Duodenal mucosa (tissue), 2 donors: ENCODE measurements at regions not wholly inside any gene's neighbourhood (a gene's known extent, or its start where the extent isn't known, plus 50 kb on each side); places are given as distances from the start of the nearest gene placed in this dataset.
A peak's percentile ranks its signal among the peaks of the same experiment; 100 is the strongest.

ENCODE experiments used
- H3K27ac ChIP-seq: one replicate; pipeline ENCODE4 v1.7.0; 2013; ENCODE audit warnings: low read depth, low read length
- H3K27me3 ChIP-seq, 2 donors: one replicate each; pipeline ENCODE4 v1.7.0; 2013; ENCODE audit warnings: low read length in 2 of 2, control low read depth in 1 of 2; ENCODE audit not compliant: insufficient read depth in 2 of 2, control insufficient read depth in 1 of 2
- H3K36me3 ChIP-seq, 2 donors: one replicate each; pipeline ENCODE4 v1.7.0; 2013; ENCODE audit warnings: low read length in 2 of 2, control low read depth in 1 of 2; ENCODE audit not compliant: insufficient read depth in 2 of 2, control insufficient read depth in 1 of 2
- H3K4me1 ChIP-seq, 2 donors: one replicate each; pipeline ENCODE4 v1.7.0; 2013; ENCODE audit warnings: low read length in 2 of 2, control low read depth in 1 of 2; ENCODE audit not compliant: insufficient read depth in 2 of 2, control insufficient read depth in 1 of 2
- H3K4me3 ChIP-seq, 2 donors: one replicate each; pipeline ENCODE4 v1.7.0; 2013; ENCODE audit warnings: low read length in 2 of 2, low read depth in 1 of 2
- H3K9ac ChIP-seq, 2 donors: one replicate each; pipeline ENCODE4 v1.7.0; 2013; ENCODE audit warnings: low read length in 2 of 2, low read depth in 1 of 2
- H3K9me3 ChIP-seq, 2 donors: one replicate each; pipeline ENCODE4 v1.7.0; 2013; ENCODE audit warnings: low read length in 2 of 2, control low read depth in 1 of 2; ENCODE audit not compliant: control insufficient read depth in 1 of 2

DNA sequence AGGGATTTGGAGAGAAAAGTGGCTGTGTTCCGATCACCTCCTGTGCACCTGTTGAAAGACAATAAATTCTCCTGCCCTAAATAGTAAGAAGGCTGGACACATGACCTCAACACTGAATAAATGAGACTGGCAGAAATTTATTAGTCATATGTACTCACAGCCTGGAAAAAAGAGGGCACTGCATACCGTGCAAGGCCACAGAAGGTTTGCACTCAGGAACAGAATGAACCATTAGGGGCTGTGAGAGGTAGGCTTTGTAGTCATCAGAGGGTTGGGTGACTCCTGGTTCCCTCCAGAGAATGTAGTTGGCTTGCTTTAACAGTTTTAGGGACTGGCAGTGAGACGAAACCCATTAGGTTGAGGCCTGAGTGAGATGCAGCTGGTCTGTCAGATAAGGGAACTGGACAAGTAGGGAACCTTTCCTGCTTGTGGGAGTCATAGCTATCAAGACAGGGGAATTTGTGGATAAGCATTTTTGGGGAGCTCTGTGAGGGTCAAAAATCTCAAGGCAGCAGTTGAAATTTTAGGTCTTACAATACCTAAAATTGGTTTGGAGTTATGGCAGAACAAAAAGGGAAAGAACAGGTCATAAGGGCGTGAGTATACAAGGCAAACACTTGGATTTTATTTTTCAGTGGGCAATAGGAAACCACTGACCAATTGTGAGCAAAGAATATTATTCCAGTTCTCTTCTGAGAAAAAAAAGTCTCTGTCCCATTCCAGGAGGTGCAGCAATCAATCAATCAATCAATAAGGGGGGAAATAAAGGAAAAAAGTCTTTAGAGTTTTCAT lies 67.9 kb upstream of the BTN3A2 start:
- Histone ChIP-seq H3K27me3 (peaks cover 0 to 4% of the 10 kb centered on the region in 2 donors), H3K27ac (no peak overlapping the region), H3K36me3 (no peaks in the 10 kb centered on the region), H3K4me3 (no peak overlapping the region), H3K9ac (no peak overlapping the region), H3K4me1 (peaks cover 8 to 18% of the 10 kb centered on the region in 2 donors), H3K9me3 (no peaks in the 10 kb centered on the region)

DNA sequence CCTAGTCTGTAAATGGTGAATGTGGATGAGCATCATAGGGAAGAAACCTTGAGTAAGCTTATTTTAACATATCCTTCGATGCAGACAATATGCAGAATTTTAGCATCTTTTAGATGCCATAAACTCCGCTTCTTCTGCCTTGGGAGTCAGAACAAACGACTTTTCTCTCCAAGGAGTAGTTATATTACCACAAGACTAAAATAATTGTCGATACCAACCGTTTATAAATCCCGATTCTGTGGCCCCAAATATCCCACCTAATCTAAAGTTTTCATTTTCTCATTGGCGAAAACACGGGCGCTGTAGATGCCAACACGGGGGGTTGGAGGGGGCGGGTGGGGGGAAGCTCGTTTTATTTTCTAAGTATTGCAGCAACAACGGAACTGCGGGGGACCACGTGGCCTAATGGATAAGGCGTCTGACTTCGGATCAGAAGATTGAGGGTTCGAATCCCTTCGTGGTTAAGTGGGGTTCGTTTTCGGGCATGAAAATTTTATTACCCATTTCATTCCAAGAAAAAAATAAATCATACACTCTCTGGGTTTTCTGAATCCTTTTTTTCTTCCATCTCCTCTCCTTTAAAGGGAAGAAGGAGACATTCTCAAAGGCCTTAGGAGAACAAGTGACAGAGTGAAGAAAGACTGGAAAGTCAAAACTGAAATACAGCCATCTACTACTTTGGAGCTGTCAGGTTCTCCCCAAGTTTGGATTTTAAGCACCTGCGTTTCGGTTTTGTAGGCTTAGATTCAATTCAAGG lies 65.5 kb upstream of the BTN3A2 start:
- H3K36me3 ChIP-seq = no peaks in the 10 kb centered on the region
- H3K9ac ChIP-seq = no peak overlapping the region
- H3K27me3 ChIP-seq = peaks cover 0 to 4% of the 10 kb centered on the region in 2 donors
- H3K9me3 ChIP-seq = no peaks in the 10 kb centered on the region
- peaks cover 8 to 18% of the 10 kb centered on the region in 2 donors for H3K4me1 ChIP-seq
- H3K4me3 ChIP-seq = no peak overlapping the region
- no peak overlapping the region for H3K27ac ChIP-seq

DNA sequence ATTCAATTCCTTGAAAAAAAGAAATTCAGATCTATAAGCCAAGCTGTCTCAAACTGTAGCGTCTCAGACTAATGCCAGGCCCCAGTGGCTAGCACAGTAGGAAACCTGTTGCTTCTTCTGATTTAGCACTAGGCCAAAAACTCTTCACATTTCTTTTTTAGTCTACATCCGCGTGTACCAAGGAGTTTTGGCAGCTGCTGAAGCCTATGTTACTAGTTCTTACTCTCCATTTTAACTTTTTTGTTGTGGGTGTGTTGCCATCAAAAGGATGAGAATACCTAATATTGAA lies 65.0 kb upstream of the BTN3A2 start:
- H3K4me3 ChIP-seq = no peak overlapping the region
- no peak overlapping the region for H3K27ac ChIP-seq
- H3K9ac ChIP-seq = no peak overlapping the region
- H3K9me3 ChIP-seq = no peaks in the 10 kb centered on the region
- H3K4me1 ChIP-seq = peaks cover 8 to 18% of the 10 kb centered on the region in 2 donors
- no peaks in the 10 kb centered on the region for H3K36me3 ChIP-seq
- peaks cover 0 to 4% of the 10 kb centered on the region in 2 donors for H3K27me3 ChIP-seq

DNA sequence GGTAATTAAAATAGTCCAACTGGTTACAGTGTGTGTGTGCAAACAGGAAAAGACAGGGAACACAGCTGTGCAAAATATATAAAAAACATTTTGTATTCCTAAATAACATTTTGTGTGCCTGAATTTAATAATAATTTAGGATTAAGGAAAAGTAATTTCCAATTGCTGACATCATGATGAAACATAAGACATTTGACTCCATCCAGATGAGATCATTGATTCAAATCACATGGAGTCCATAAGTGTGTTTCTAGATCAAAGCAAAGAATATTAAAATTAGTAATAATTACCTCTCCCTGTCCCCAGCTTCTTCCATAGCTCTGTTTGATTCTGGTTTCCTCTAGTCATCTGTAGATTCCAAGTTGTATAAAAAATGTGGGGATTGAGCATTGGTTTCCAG lies 64.6 kb upstream of the BTN3A2 start:
- Histone ChIP-seq H3K4me3 (no peak overlapping the region), H3K4me1 (peaks cover 8 to 15% of the 10 kb centered on the region in 2 donors), H3K9ac (no peak overlapping the region), H3K9me3 (no peaks in the 10 kb centered on the region), H3K27me3 (peaks cover 0 to 4% of the 10 kb centered on the region in 2 donors), H3K36me3 (no peaks in the 10 kb centered on the region), H3K27ac (no peak overlapping the region)

DNA sequence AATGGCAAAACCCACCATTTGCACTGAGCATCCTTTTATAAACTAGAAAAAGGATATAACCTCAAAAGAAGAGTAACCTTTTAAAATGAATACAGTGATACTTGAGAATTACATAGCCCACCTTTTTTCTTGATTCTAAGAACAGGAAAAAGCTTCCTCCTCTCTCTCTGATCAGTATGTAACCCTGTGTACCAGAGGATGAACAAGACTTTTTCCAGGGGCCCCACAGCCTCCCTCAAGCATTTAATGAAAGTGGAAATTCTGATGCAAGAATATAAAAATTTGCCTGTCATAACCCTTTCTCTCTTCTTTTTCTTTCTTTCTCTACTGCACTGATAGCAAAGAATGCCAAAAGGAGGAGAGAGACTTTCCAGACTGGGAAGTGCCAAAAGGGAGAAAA lies 64.2 kb upstream of the BTN3A2 start:
- Histone ChIP-seq H3K9ac (no peak overlapping the region), H3K9me3 (no peaks in the 10 kb centered on the region), H3K4me3 (no peak overlapping the region), H3K27ac (no peak overlapping the region), H3K4me1 (peaks cover 7 to 10% of the 10 kb centered on the region in 2 donors), H3K27me3 (peaks cover 0 to 4% of the 10 kb centered on the region in 2 donors), H3K36me3 (no peaks in the 10 kb centered on the region)

DNA sequence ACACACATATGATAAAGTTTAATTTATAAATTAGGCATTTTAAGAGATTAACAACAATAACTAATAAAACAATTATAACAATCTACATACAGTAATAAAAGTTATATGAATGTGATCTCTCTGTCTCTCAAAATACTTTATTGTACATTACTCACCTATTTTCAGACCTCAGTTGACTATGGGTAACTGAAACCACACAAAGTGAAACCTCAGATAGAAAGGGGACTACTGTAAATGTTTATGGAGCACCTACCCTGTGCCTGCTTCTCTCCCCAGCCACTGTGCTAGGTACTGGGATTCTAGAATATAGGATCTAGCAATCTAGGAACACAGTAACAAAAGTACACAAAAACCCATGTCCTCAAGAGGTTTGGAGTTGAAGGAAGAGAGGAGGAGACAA lies 63.4 kb upstream of the BTN3A2 start:
- Histone ChIP-seq H3K9ac (no peak overlapping the region), H3K9me3 (no peaks in the 10 kb centered on the region), H3K27me3 (peaks cover 0 to 4% of the 10 kb centered on the region in 2 donors), H3K36me3 (no peaks in the 10 kb centered on the region), H3K4me3 (no peak overlapping the region), H3K27ac (no peak overlapping the region), H3K4me1 (peaks cover 1 to 3% of the 10 kb centered on the region in 2 donors)

DNA sequence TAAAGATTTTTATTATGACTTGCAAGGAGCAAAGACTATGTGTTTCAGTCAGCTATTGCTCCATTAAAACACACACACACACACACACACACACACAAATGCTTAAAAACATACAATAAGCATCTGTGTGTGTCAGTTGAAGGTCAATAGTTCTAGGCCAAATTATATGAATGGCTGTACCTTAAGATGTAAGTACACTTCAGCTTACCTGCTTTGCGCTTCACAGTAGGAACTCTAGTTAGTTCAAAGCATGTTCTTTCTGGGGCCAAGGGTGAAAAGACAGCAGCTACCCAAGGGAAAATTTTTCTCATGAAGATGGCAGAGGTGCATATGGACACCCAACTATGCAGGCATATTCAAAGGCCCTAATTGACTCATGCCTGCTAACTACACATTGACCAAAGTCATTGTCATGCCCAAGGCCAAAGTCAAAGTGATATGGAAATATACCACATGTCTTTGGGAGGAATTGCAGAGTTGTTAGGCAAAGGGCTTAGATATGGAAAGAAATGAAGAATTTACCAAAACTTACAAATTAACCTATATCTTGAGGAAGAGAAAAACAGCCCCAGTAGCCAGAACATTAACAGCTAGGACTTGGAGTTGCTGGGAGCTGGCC lies 61.9 kb upstream of the BTN3A2 start:
- Histone ChIP-seq H3K27ac (no peak overlapping the region), H3K4me3 (no peak overlapping the region), H3K9me3 (no peaks in the 10 kb centered on the region), H3K4me1 (no peaks in the 10 kb centered on the region), H3K9ac (no peak overlapping the region), H3K36me3 (no peaks in the 10 kb centered on the region), H3K27me3 (peaks cover 0 to 4% of the 10 kb centered on the region in 2 donors)

DNA sequence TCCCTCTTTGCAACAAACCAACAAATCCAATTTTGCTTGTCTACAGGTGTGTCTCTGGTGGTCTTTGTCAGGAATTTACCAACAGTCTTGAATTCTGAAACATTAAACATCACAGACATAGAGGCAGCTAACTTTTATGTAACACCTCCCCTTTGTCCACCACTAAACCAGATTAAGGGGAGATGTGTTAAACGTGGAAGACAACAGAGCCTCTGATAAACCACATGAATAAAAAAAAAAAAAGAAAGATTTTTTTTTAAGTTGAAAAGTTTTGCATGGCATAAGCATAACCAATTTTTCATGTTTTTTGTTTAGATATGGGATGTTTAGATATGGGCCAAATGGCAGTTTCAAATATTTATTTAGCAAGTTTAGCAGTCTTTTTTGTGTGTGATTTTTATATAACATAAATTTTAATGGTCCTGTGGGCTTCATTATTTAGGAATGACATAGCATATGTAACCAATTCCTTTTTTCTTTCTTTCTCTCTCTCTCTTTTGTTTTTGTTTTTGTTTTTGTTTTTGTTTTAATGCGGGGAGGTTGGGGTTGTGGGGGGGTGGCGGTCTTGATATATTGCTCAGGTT lies 60.7 kb upstream of the BTN3A2 start:
- H3K27ac ChIP-seq = peak overlapping the region; percentile 11
- H3K9me3 ChIP-seq = no peaks in the 10 kb centered on the region
- no peak overlapping the region for H3K9ac ChIP-seq

DNA sequence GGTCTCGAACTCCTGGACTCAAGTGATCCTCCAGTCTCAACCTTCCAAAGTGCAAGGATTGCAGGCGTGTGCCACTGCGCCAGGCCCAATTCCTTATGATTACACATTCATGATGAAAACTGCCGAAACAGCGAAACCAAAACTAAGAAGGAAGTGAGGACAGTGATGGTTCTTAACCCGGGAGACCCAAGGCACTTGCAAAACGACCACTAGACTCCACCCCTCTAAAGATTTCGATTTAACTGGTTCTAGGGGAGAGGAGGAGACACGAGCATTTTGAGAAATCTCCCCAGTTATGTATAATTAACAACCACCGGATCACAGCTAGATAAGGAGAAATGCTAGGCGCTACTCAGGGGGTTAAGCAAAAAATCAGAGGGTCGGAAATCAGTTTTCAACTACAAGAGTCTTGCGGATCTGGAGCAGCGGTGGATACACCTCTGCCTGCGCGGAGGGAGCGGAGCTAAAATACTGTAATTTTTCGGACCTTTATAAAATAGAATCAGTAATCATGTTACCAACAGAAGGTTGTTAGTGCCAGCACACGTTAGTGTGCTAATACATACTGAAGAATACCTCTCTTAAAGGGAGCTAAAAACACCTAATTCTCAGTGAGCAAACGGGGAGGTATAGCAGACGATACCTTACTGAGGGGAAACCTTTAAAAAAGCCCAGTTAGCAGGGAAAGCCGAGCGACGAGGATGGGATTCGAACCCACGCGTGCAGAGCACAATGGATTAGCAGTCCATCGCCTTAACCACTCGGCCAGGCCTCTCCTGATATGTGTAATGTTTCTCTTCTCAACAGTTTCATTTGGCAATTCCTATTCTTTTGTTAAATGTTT lies 60.0 kb upstream of the BTN3A2 start:
- Histone ChIP-seq H3K27ac (peak overlapping the region; percentile 46), H3K27me3 (no peaks in the 10 kb centered on the region), H3K9ac (peak overlapping the region; percentile 62 to 65), H3K4me3 (peak overlapping the region; percentile 67 to 70), H3K36me3 (no peaks in the 10 kb centered on the region), H3K4me1 (no peaks in the 10 kb centered on the region), H3K9me3 (no peaks in the 10 kb centered on the region)

More for the DNA sequence above, 60.7 kb upstream of the BTN3A2 start:
- H3K27me3 ChIP-seq = no peaks in the 10 kb centered on the region
- H3K4me3 ChIP-seq = peak overlapping the region; percentile 67 to 70
- no peaks in the 10 kb centered on the region for H3K4me1 ChIP-seq
- no peaks in the 10 kb centered on the region for H3K36me3 ChIP-seq
